ENCODE measurements at regions not wholly inside any gene's neighbourhood (a gene's known extent, or its start where the extent isn't known, plus 50 kb on each side); places are given as distances from the start of the nearest gene placed in this dataset.
A peak's percentile ranks its signal among the peaks of the same experiment; 100 is the strongest.

GRCh38 chr9:113771199-113771598 lies 104.9 kb upstream of the ZNF618 start:
- no peak overlapping the region for H3K4me3 Mint-ChIP-seq
- DNase-seq (ENCODE audit: low spot score in 2 of 2) (peak in 1 of 2 donors; percentile 20), ATAC-seq (no peak)
- peaks cover 3% of the 10 kb centered on the region for H3K9me3 Mint-ChIP-seq
- H3K27ac Mint-ChIP-seq, result no peak overlapping the region
- H3K4me1 Mint-ChIP-seq, result no peaks in the 10 kb centered on the region
- no peaks in the 10 kb centered on the region for H3K36me3 Mint-ChIP-seq

GRCh38 chr9:113772121-113772810 lies 103.8 kb upstream of the ZNF618 start:
- DNase-seq (ENCODE audit: low spot score in 2 of 2), result peak in 1 of 2 donors; percentile 6
- no peak overlapping the region for H3K4me3 Mint-ChIP-seq
- H3K9me3 Mint-ChIP-seq, result no peaks in the 10 kb centered on the region
- no peaks in the 10 kb centered on the region for H3K36me3 Mint-ChIP-seq
- ATAC-seq, result no peak
- no peak overlapping the region for H3K27ac Mint-ChIP-seq
- H3K4me1 Mint-ChIP-seq, result no peaks in the 10 kb centered on the region

GRCh38 chr9:113774963-113775362 lies 101.1 kb upstream of the ZNF618 start:
- Mint-ChIP-seq H3K36me3 (no peaks in the 10 kb centered on the region), H3K27ac (no peak overlapping the region), H3K9me3 (no peaks in the 10 kb centered on the region), H3K4me3 (no peak overlapping the region), H3K4me1 (no peaks in the 10 kb centered on the region)
- ATAC-seq (no peak), DNase-seq (ENCODE audit: low spot score in 2 of 2) (no peak)

- no peak overlapping the region for H3K27ac Mint-ChIP-seq
- no peaks in the 10 kb centered on the region for H3K4me1 Mint-ChIP-seq
Observed at GRCh38 chr9:113775749-113776148, 100.4 kb upstream of the ZNF618 start.

GRCh38 chr9:113776194-113776593 lies 99.9 kb upstream of the ZNF618 start:
- DNase-seq (ENCODE audit: low spot score in 2 of 2) (no peak), ATAC-seq (no peak)
- no peaks in the 10 kb centered on the region for H3K4me1 Mint-ChIP-seq
- no peaks in the 10 kb centered on the region for H3K9me3 Mint-ChIP-seq
- no peak overlapping the region for H3K27ac Mint-ChIP-seq
- no peaks in the 10 kb centered on the region for H3K36me3 Mint-ChIP-seq
- no peak overlapping the region for H3K4me3 Mint-ChIP-seq

More at GRCh38 chr9:113775749-113776148, 100.4 kb upstream of the ZNF618 start:
- no peak overlapping the region for H3K4me3 Mint-ChIP-seq
- no peaks in the 10 kb centered on the region for H3K36me3 Mint-ChIP-seq
- DNase-seq (ENCODE audit: low spot score in 2 of 2) (no peak), ATAC-seq (no peak)
- no peaks in the 10 kb centered on the region for H3K9me3 Mint-ChIP-seq

GRCh38 chr9:113781381-113781780 lies 94.7 kb upstream of the ZNF618 start:
- H3K4me3 Mint-ChIP-seq, result no peak overlapping the region
- no peak overlapping the region for H3K27ac Mint-ChIP-seq
- DNase-seq (ENCODE audit: low spot score in 2 of 2), result no peak
- no peak for ATAC-seq
- H3K4me1 Mint-ChIP-seq, result no peaks in the 10 kb centered on the region
- H3K36me3 Mint-ChIP-seq, result no peaks in the 10 kb centered on the region
- H3K9me3 Mint-ChIP-seq, result no peaks in the 10 kb centered on the region

- ATAC-seq (no peak), DNase-seq (ENCODE audit: low spot score in 2 of 2) (no peak)
- no peaks in the 10 kb centered on the region for H3K36me3 Mint-ChIP-seq
- H3K4me1 Mint-ChIP-seq, result no peaks in the 10 kb centered on the region
- no peak overlapping the region for H3K4me3 Mint-ChIP-seq
- no peak overlapping the region for H3K27ac Mint-ChIP-seq
- H3K9me3 Mint-ChIP-seq, result no peaks in the 10 kb centered on the region
Observed at GRCh38 chr9:113781896-113782295, 94.2 kb upstream of the ZNF618 start.

GRCh38 chr9:113783475-113783874 lies 92.6 kb upstream of the ZNF618 start:
- no peaks in the 10 kb centered on the region for H3K36me3 Mint-ChIP-seq
- no peak for DNase-seq (ENCODE audit: low spot score in 2 of 2)
- no peak overlapping the region for H3K4me3 Mint-ChIP-seq
- H3K9me3 Mint-ChIP-seq, result no peaks in the 10 kb centered on the region
- no peak overlapping the region for H3K27ac Mint-ChIP-seq
- no peaks in the 10 kb centered on the region for H3K4me1 Mint-ChIP-seq
- ATAC-seq, result no peak

GRCh38 chr9:113785334-113785733 lies 90.8 kb upstream of the ZNF618 start:
- ATAC-seq, result no peak
- no peak for DNase-seq (ENCODE audit: low spot score in 2 of 2)
- Mint-ChIP-seq H3K4me1 (no peaks in the 10 kb centered on the region), H3K27ac (no peak overlapping the region), H3K36me3 (no peaks in the 10 kb centered on the region), H3K4me3 (no peak overlapping the region), H3K9me3 (no peaks in the 10 kb centered on the region)

GRCh38 chr9:113786071-113786470 lies 90.0 kb upstream of the ZNF618 start:
- no peaks in the 10 kb centered on the region for H3K9me3 Mint-ChIP-seq
- ATAC-seq (no peak), DNase-seq (ENCODE audit: low spot score in 2 of 2) (no peak)
- H3K4me1 Mint-ChIP-seq, result no peaks in the 10 kb centered on the region
- H3K36me3 Mint-ChIP-seq, result no peaks in the 10 kb centered on the region
- no peak overlapping the region for H3K4me3 Mint-ChIP-seq
- H3K27ac Mint-ChIP-seq, result no peak overlapping the region

GRCh38 chr9:113787871-113788270 lies 88.2 kb upstream of the ZNF618 start:
- no peak for DNase-seq (ENCODE audit: low spot score in 2 of 2)
- H3K27ac Mint-ChIP-seq, result no peak overlapping the region
- no peak for ATAC-seq
- no peaks in the 10 kb centered on the region for H3K9me3 Mint-ChIP-seq
- H3K4me1 Mint-ChIP-seq, result no peaks in the 10 kb centered on the region
- H3K36me3 Mint-ChIP-seq, result no peaks in the 10 kb centered on the region
- no peak overlapping the region for H3K4me3 Mint-ChIP-seq

GRCh38 chr9:113788616-113789330 lies 87.3 kb upstream of the ZNF618 start:
- H3K9me3 Mint-ChIP-seq, result no peaks in the 10 kb centered on the region
- no peaks in the 10 kb centered on the region for H3K36me3 Mint-ChIP-seq
- no peak overlapping the region for H3K27ac Mint-ChIP-seq
- no peaks in the 10 kb centered on the region for H3K4me1 Mint-ChIP-seq
- no peak for DNase-seq (ENCODE audit: low spot score in 2 of 2)
- no peak for ATAC-seq
- no peak overlapping the region for H3K4me3 Mint-ChIP-seq

GRCh38 chr9:113790093-113790492 lies 86.0 kb upstream of the ZNF618 start:
- DNase-seq (ENCODE audit: low spot score in 2 of 2) (no peak), ATAC-seq (no peak)
- H3K4me1 Mint-ChIP-seq, result no peaks in the 10 kb centered on the region
- no peaks in the 10 kb centered on the region for H3K36me3 Mint-ChIP-seq
- no peak overlapping the region for H3K4me3 Mint-ChIP-seq
- no peak overlapping the region for H3K27ac Mint-ChIP-seq
- no peaks in the 10 kb centered on the region for H3K9me3 Mint-ChIP-seq

GRCh38 chr9:113793558-113793957 lies 82.6 kb upstream of the ZNF618 start:
- Mint-ChIP-seq H3K4me1 (no peaks in the 10 kb centered on the region), H3K9me3 (no peaks in the 10 kb centered on the region), H3K36me3 (no peaks in the 10 kb centered on the region), H3K27ac (no peak overlapping the region), H3K4me3 (no peak overlapping the region)
- DNase-seq (ENCODE audit: low spot score in 2 of 2) (no peak), ATAC-seq (no peak)

GRCh38 chr9:113794721-113795120 lies 81.4 kb upstream of the ZNF618 start:
- H3K4me3 Mint-ChIP-seq, result no peak overlapping the region
- no peak overlapping the region for H3K27ac Mint-ChIP-seq
- no peaks in the 10 kb centered on the region for H3K4me1 Mint-ChIP-seq
- no peak for DNase-seq (ENCODE audit: low spot score in 2 of 2)
- no peaks in the 10 kb centered on the region for H3K9me3 Mint-ChIP-seq
- ATAC-seq, result no peak
- no peaks in the 10 kb centered on the region for H3K36me3 Mint-ChIP-seq

GRCh38 chr9:113795811-113796392 lies 80.2 kb upstream of the ZNF618 start:
- no peaks in the 10 kb centered on the region for H3K9me3 Mint-ChIP-seq
- DNase-seq (ENCODE audit: low spot score in 2 of 2) (no peak), ATAC-seq (no peak)
- H3K36me3 Mint-ChIP-seq, result no peaks in the 10 kb centered on the region
- no peaks in the 10 kb centered on the region for H3K4me1 Mint-ChIP-seq
- H3K27ac Mint-ChIP-seq, result no peak overlapping the region
- no peak overlapping the region for H3K4me3 Mint-ChIP-seq
